Right atrium auricular region (tissue), 2 donors: ENCODE measurements at regions not wholly inside any gene's neighbourhood (a gene's known extent, or its start where the extent isn't known, plus 50 kb on each side); places are given as distances from the start of the nearest gene placed in this dataset.

Source experiments
- DNase-seq: peaks from one replicate; pipeline ENCODE4 v3.0.0-alpha.2; 2019; ENCODE audit warnings: low spot score
- H3K27ac ChIP-seq, 2 donors: fragments of 200-600 bp; sonication (generic); 1 replicate in 1 of 2; 2 replicates in 1 of 2; pipeline ENCODE4 v1.5.1; 2016 to 2019
- H3K27me3 ChIP-seq, 2 donors: fragments of 200-600 bp; sonication (generic); one replicate each; pipeline versions ENCODE4 v1.5.1 to v1.6.0; 2017 to 2019
- H3K36me3 ChIP-seq: fragments of 200-600 bp; sonication (generic); one replicate; pipeline ENCODE4 v1.5.1; 2016
- H3K4me1 ChIP-seq, 2 donors: fragments of 200-600 bp; sonication (generic); one replicate each; pipeline versions ENCODE4 v1.5.1 to v1.6.0; 2017 to 2019
- H3K4me3 ChIP-seq, 2 donors: fragments of 200-600 bp; sonication (generic); 1 replicate in 1 of 2; 2 replicates in 1 of 2; pipeline ENCODE4 v1.5.1; 2017 to 2019; ENCODE audit warnings: mild to moderate bottlenecking in 1 of 2, moderate library complexity in 1 of 2
- H3K9me3 ChIP-seq, 2 donors: fragments of 200-600 bp; sonication (generic); one replicate each; pipeline ENCODE4 v1.5.1; 2019
- TF ChIP-seq, protein P1 (sequence below), 2 donors: fragments of 200-600 bp; sonication (generic); IDR thresholded peaks; one replicate each; pipeline ENCODE4 v1.5.1; 2019; ENCODE audit warnings: antibody characterized with exemption in 2 of 2

DNA sequence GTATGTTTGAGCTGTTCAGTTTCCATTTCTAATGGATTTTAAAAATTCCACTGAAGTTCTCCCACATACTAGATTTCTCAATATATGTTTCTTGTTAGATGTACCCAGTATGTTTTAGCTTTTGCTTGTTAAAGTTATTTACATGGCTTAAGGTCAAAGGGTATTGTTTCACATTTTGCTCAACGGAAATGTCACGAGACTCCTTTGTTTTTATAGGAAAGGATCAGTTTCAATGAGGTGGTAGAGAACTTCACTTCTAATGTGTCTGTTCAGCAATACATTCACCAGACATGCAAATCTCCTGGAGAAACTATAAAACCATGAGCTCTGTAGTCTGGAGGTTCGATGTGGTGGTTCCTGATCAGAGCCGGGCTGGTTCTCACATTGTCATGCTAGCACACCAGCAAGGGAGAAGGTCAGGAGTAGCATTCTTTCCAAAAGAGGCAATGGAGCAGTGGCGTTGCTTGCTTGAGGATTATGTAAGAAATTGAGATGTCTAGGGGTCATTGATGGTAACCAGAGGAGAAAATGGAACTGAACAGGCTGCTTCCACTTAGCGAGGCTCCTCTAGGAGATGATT, 114.0 kb downstream of the RAB18 start:
- TF ChIP-seq, protein P1, sequence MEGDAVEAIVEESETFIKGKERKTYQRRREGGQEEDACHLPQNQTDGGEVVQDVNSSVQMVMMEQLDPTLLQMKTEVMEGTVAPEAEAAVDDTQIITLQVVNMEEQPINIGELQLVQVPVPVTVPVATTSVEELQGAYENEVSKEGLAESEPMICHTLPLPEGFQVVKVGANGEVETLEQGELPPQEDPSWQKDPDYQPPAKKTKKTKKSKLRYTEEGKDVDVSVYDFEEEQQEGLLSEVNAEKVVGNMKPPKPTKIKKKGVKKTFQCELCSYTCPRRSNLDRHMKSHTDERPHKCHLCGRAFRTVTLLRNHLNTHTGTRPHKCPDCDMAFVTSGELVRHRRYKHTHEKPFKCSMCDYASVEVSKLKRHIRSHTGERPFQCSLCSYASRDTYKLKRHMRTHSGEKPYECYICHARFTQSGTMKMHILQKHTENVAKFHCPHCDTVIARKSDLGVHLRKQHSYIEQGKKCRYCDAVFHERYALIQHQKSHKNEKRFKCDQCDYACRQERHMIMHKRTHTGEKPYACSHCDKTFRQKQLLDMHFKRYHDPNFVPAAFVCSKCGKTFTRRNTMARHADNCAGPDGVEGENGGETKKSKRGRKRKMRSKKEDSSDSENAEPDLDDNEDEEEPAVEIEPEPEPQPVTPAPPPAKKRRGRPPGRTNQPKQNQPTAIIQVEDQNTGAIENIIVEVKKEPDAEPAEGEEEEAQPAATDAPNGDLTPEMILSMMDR (IDR thresholded peaks at IDR 0.05), result no peak

DNA sequence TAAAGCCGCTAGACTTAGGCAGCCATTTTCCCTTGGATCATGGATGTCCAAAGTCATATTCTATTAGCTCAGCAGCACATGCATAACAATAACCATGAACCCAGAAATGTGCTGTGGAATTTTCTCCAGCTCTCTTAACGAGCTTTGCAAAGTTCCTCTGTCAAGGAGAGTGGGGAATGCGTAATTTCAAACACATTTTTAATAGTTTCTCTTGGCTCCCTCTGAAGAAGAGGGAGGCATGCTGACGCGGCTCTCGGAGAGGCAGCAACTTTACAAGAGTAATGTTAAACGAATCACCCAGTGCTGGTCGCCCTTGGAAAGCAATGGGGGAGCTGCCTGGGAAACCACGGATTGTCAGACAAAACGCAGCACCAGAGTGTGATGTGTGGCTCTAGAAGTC, 114.8 kb downstream of the RAB18 start:
- Histone ChIP-seq H3K4me3 (no peak overlapping the region), H3K36me3 (no peaks in the 10 kb centered on the region), H3K4me1 (no peaks in the 10 kb centered on the region), H3K27ac (no peak overlapping the region), H3K27me3 (no peaks in the 10 kb centered on the region), H3K9me3 (no peaks in the 10 kb centered on the region)
- DNase-seq, result no peak
- TF ChIP-seq, protein P1 (IDR thresholded peaks at IDR 0.05), result no peak

More for the DNA sequence above, 114.0 kb downstream of the RAB18 start:
- H3K4me3 ChIP-seq, result no peak overlapping the region
- no peaks in the 10 kb centered on the region for H3K9me3 ChIP-seq
- no peaks in the 10 kb centered on the region for H3K4me1 ChIP-seq
- no peaks in the 10 kb centered on the region for H3K27me3 ChIP-seq
- H3K27ac ChIP-seq, result no peak overlapping the region
- DNase-seq, result no peak
- H3K36me3 ChIP-seq, result no peaks in the 10 kb centered on the region

DNA sequence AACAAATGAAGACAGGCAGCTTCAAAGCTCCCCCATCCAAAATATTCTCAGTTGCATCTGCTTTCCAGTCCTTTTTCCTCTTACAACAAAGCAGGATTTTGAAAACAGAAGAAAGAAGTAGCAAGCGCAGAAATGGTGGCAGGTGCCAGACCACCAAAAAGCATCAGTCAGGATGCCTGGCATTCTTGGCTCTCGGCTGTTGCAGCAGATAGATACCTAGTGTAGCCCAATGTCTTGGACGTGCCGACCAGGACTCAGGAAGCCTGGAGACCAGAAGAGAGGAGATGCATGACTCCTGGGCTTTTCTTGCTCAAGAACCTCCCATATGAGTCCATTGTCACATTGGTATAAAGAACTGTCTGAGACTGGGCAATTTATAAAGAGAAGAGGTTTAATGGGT, 115.2 kb downstream of the RAB18 start:
- no peaks in the 10 kb centered on the region for H3K27me3 ChIP-seq
- no peak overlapping the region for H3K27ac ChIP-seq
- no peaks in the 10 kb centered on the region for H3K4me1 ChIP-seq
- DNase-seq, result no peak
- H3K36me3 ChIP-seq, result no peaks in the 10 kb centered on the region
- H3K4me3 ChIP-seq, result no peak overlapping the region
- no peaks in the 10 kb centered on the region for H3K9me3 ChIP-seq
- TF ChIP-seq, protein P1 (IDR thresholded peaks at IDR 0.05), result no peak

DNA sequence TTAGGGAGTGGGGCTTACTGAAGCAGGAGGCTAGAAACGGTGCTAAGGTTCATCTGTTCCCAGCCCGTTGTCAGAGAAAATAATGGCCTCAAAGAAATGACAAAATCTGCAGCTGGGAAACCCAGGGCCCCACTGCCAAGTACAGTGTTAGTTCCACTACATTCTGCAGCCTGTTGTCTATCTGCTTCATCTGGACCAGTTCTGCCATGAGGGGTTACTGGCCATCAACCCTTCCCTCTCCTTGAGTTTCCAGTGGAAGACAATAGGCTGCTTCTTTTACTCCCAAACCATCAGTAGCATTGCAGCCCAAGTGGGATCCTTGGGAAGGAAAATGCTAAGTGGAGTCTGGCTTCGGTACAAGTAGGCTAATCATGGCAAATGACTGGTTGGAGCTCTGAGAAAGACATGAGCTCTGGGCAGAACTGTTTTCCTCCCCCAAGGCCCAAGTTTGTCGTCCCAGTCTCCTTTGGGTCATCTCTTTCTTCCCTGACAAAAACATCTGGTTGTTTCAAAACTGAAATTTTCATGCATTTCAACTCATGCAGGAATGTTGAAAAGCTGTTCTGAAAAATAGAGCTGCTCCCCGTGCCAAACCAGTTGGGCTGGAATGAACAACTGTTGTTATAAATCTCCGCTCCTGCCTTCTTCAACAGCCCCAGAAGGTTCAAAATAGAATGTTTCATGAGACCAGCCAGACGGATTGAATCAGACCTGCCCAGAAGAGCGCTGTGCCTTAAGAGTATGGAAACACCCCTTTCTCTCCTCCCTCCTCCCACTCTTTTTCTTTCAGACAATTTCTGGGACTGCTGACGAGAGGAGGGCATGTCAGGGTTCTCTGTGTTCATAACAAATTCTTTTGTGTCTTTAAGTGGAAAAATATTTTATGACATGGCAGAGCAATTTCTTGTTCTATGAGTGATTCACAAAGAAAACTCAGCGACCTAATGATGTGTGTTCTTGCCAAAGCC, 116.6 kb downstream of the RAB18 start:
- no peak for DNase-seq
- Histone ChIP-seq H3K36me3 (no peaks in the 10 kb centered on the region), H3K27ac (peak overlapping the region in 1 of 2 donors; percentile 51), H3K4me3 (no peak overlapping the region), H3K9me3 (no peaks in the 10 kb centered on the region), H3K4me1 (no peaks in the 10 kb centered on the region), H3K27me3 (no peaks in the 10 kb centered on the region)
- TF ChIP-seq, protein P1 (IDR thresholded peaks at IDR 0.05), result no peak

DNA sequence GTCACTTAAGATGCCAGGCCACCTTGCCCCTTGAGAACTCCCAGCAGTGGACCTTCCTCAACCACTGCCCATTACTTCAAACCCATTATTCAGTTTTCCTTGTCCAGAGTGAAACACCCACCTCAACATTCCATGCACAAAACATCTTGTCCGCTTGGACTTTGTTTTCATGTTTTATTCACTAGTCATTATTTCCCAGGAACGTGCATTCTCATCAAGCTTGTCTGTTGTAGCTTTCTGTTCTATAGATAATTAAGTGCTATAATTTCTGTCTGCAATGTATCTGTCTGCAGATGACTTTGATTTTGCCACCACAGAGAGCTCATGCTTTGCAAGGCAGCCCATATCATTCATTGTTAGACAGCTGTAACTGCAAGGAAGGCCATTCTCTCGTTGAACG, 117.4 kb downstream of the RAB18 start:
- H3K4me1 ChIP-seq, result no peaks in the 10 kb centered on the region
- H3K27ac ChIP-seq, result peak overlapping the region in 1 of 2 donors; percentile 51
- no peak overlapping the region for H3K4me3 ChIP-seq
- TF ChIP-seq, protein P1 (IDR thresholded peaks at IDR 0.05), result no peak
- no peak for DNase-seq
- H3K9me3 ChIP-seq, result no peaks in the 10 kb centered on the region
- H3K27me3 ChIP-seq, result no peaks in the 10 kb centered on the region
- no peaks in the 10 kb centered on the region for H3K36me3 ChIP-seq
